Prostate gland (tissue), 2 donors: ENCODE measurements at regions not wholly inside any gene's neighbourhood (a gene's known extent, or its start where the extent isn't known, plus 50 kb on each side); places are given as distances from the start of the nearest gene placed in this dataset.

ENCODE experiments used
- POLR2A ChIP-seq: fragments of 450-650 bp; IDR thresholded peaks from one replicate; pipeline ENCODE4 v1.6.1; 2016; ENCODE audit warnings: antibody characterized with exemption, mild to moderate bottlenecking
- TF ChIP-seq, protein P1 (sequence below), 4 experiments: fragments of 200-600 bp in 2 of 4; fragments of 450-650 bp in 2 of 4; sonication (generic) in 2 of 4; IDR thresholded peaks; 1 replicate in 3 of 4; 2 replicates in 1 of 4; pipeline ENCODE4 v1.5.1; 2016 to 2019; ENCODE audit warnings: antibody characterized with exemption in 4 of 4, mild to moderate bottlenecking in 2 of 4, moderate library complexity in 2 of 4

GRCh38 chr5:67702008-67702407 is 505.4 kb upstream of the CD180 start:
- TF ChIP-seq, protein P1, sequence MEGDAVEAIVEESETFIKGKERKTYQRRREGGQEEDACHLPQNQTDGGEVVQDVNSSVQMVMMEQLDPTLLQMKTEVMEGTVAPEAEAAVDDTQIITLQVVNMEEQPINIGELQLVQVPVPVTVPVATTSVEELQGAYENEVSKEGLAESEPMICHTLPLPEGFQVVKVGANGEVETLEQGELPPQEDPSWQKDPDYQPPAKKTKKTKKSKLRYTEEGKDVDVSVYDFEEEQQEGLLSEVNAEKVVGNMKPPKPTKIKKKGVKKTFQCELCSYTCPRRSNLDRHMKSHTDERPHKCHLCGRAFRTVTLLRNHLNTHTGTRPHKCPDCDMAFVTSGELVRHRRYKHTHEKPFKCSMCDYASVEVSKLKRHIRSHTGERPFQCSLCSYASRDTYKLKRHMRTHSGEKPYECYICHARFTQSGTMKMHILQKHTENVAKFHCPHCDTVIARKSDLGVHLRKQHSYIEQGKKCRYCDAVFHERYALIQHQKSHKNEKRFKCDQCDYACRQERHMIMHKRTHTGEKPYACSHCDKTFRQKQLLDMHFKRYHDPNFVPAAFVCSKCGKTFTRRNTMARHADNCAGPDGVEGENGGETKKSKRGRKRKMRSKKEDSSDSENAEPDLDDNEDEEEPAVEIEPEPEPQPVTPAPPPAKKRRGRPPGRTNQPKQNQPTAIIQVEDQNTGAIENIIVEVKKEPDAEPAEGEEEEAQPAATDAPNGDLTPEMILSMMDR (IDR thresholded peaks at IDR 0.05), result no peak
- no peak for TF ChIP-seq POLR2A
